ENCODE measurements at regions not wholly inside any gene's neighbourhood (a gene's known extent, or its start where the extent isn't known, plus 50 kb on each side); places are given as distances from the start of the nearest gene placed in this dataset.
A peak's percentile ranks its signal among the peaks of the same experiment; 100 is the strongest.

DNA sequence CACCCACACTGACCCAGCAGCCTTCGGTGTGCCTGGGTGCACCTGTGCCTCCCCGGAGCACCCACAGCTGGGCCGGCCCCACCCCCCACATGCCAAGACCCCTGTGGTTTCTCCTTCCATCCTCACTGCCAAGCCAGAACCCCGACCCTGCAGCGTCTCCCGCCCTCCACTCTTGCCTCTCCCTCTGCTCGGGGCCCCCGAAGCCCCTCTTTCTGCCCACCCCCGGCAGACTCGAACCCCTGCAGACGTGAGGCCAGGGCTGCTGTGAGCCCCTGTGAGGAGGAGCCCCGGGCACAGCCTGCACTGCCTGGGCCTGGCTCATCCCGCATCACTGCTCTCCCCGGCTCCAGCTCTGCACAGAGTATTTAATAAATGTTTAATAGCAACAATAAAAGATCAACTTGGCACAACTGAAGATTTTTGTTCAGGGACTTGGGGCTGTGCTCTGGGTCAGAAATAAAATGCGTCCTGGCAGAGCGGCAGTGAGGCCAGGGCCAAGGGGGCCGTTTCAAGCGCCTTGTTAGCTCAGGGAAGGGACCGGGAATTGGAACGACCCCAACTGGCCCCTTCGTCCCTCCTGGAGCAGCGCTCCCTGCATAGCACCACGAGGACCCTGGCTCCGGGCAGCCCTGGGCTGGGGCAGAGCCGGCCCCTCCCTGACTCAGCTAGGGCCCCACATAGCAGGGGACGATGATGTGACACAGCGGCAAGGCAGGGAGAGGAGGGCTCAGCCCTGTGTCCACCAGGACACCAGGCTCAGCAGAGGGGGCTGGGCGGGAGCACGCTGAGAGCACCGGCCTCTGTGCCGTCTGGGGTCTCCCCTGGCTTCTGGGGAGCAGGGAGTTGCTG, 520.8 kb downstream of the BRD1 start:
- no peak for DNase-seq

DNA sequence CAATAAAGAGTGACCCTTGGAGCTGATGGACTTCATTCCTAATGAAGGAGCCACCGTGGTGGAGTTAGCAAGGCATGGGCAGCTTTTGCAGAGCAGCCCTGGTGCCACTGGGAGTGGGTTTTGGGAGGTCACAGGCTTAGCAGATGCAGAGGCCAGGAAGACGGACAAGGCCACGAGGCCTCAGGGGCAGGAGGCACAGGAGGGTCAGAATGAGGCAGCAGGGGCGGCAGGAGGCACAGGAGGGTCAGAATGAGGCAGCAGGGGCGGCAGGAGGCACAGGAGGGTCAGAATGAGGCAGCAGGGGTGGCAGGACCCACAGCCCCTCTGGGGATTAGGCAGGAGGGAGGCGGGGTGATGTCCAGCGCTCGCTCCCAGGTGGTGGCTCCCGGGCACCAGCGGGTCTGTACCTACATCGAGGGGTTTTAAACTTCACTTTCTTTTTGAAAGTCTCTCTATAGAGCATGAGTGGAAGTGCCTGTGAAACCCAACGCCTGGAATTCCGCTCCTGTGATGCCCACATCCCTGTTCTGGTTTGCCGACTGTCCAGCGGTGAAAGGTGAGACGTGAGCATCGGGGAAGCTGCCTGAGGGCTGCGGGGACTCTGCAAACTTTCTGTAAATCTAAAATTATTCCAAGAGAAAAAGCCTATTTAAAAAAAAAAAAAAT, 521.6 kb downstream of the BRD1 start:
- no peak for DNase-seq

DNA sequence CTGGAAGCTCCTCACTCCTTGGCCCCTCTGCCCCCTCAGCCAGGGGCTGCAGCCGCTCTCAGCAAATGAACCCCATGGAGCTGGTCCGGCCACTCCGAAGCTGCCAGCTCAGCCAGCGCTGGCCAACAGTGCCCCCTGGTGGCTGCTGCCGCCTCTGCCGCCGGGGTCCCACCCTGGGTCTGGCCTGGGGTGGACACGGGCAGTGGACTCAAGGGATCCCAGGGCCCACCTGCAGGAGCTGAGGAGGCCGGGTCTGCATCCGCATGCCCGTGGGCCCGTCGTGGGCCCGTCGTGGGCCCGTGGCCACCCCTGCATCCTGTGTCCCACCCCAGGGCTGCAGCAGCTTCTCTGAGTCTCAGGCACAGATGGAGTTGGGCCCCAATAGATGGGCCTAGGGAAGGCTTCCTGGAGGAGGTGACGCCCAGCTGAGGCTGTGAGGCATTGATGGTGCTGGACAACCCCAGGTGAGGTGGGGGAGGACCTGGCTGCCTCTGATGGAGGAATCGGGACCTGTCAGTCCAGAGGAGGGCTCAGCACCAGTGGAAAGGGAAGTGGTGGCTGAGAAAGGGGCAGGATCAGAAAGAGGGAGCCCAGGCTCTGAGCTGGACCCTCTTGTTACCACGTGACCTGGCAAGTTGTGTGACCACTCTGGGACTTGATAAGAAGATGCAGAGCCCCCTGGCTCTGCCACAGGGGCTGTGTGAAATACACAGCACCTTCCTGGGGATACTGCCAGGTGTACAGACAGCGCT, 522.3 kb downstream of the BRD1 start:
- DNase-seq: peak; percentile 16 to 48

- no peak for DNase-seq
These were observed 523.8 kb downstream of the BRD1 start for GRCh38 chr22:49303781-49304461.

DNA sequence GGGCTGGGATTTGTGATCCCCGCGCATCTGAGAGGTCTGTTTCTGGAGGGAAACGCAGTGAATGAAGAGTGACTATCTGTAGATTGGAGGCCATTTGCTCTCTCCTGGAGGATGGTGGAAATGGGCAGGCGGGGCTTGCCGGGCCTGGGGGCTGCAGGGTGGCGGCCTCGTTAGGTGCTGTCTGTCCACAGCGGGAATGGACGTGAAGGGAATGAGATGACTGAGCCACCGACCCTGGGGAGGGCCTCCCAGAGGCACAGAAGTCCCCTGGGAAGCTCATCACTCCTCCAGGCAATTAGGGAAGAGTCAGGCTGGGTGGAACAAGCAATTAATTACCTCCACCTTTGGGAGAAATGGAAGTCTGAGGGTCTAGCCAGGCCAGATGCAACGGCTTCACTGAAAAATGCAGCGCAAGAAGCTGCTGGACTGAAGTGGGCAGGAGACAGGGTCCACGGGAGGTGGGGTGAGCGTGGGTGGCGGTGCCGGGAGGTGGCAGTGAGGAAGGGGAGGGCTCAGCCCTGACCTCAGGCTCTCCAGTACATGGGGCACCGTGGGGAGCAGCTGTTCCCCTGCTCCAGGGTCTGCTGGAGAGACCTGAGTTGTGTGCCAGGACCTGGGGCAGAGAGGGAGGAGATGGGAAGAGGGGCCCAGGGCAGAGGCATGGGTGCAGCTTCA, 524.5 kb downstream of the BRD1 start:
- no peak for DNase-seq

DNA sequence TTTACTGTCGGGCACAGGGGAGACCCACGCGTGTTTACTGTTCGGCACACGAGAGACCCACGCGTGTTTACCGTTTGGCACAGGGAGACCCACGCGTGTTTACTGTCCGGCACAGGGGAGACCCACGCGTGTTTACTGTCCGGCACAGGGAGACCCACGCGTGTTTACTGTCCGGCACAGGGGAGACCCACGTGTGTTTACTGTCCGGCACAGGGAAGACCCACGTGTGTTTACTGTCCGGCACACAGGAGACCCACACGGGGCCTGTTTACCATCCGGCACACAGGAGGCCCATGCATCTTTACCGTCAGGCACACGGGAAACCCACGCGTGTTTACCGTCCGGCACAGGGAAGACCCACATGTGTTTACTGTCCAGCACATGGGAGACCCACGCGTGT, 525.1 kb downstream of the BRD1 start:
- no peak for DNase-seq

GRCh38 chr22:49302150-49302460, 525.6 kb downstream of the BRD1 start:
- DNase-seq: no peak

- no peak for DNase-seq
These were observed 526.1 kb downstream of the BRD1 start for GRCh38 chr22:49301398-49302149.

GRCh38 chr22:49300951-49301397, 526.7 kb downstream of the BRD1 start:
- DNase-seq: no peak

DNA sequence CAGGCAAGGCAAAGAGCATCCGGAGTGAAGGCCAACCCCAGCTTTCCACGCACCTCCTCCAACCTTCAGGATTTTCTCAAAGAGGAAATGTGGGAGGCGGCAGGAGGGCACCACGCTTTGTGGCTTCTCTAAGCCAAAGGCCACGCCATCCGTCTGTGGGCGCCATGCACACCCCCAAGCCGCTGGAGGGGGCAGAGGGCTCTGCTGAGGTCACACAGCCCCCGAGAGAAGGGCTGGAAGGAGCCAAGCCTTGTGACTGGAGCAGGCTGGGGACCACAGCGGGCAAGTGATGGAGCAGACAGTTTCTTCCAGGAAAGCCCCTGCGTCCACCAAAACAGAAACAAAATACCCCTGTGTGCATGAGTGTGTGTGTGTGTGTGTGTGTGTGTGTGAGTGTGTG, 527.4 kb downstream of the BRD1 start:
- DNase-seq: no peak

GRCh38 chr22:49299821-49300231, 527.8 kb downstream of the BRD1 start:
- no peak for DNase-seq

GRCh38 chr22:49298834-49299750, 528.6 kb downstream of the BRD1 start:
- DNase-seq: no peak

DNA sequence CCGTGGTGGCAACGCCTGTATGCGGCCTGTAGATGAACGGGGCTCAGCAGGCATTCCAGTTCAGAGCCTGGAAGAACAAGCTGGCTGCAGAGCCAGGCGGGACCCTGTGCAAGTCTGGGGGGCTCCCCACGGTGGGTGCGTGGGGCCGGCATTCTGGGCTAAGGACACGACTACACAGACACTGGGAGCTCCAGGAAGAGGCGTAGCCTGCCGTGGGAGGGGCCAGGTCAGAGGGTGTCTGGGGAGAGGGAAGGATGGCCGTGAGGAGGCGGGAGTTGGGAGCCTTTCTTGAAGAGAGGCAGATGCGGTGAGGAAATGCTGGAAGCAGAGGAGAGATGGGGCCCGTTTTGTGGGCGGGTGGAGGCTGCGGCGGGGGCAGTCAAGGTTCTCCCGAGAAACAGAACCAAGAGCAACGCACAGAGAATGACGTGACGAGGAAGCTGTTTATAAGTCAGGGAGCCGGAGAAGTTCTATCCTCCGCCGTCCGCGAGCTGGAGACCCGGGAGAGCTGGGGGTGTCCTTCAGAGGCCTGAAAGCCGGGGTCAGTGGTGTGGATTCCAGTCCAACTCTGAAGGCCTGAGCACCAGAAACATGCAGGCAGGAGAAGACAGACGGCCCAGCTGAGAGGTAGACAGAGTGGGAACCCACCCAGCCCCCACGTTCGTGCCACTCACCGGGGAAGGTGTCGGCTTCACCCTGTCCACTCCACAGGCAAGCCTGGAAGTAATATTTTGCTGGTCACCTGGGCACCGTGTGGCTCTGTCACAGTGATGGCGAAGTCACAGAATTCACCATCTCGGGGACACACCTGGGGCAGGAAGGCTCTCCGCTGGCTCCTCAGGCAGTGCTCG, 529.6 kb downstream of the BRD1 start:
- no peak for DNase-seq

DNA sequence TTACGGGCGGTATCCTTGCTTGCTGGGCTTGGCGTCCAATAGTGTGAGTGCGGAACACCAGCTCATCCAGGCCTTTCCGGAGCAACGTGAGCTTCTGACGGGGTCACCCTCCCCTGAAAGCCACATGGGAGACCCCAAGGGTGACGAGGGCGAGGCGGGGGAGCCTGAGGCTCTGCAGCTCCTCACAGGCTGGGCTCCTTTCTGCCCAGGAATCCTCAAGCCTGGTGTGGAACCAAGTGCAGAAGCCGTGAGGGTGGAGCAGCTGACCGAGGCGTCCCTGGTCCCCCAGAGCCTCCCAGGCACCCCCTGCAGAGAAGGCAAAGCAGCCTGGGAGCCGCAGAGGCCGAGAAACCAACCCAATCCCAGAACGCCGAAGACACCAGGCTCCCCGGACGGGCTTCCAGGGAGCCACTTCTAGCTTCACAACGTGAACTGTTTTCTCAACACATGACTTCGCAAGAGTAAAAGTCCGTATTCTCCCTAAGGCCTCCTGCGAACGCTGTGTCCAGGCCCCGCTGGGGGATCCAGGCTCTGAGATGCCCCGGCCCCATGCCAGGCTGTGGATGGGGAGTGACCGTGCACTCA, 530.3 kb downstream of the BRD1 start:
- DNase-seq: no peak

DNA sequence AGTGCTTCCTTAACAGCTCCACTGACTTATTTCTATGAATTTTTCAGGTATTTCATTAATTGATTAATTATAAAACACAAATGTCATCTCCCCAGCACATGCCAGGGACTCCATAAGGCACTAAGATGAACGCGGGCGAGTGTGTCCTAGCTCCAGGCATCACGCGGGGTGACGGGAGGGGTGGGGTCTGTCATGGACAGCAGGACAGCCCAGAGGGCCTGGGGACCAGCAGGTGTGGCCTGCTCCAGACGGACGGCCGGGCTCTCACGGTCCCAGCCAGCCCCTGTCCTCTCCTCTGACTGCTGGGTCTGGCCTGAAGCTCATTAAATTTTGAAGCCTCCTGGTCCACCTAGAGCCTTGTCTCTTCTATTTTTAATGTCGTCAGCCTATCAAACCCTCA, 531.1 kb downstream of the BRD1 start:
- DNase-seq: no peak

GRCh38 chr22:49295851-49296560, 531.7 kb downstream of the BRD1 start:
- no peak for DNase-seq

DNA sequence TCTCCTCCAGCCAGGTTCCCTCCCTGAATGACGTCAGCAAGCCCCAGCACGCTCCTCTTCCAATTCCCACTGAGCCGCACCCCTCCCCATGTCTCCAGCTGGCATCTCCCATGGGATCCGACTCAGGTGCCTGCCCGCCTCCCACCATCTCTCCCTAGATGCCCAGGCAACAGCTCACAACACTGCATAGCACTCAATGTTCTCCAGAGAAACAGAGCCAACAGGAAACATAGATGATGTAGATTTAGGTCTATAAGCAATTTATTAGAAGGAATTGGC, 532.3 kb downstream of the BRD1 start:
- DNase-seq: no peak

DNA sequence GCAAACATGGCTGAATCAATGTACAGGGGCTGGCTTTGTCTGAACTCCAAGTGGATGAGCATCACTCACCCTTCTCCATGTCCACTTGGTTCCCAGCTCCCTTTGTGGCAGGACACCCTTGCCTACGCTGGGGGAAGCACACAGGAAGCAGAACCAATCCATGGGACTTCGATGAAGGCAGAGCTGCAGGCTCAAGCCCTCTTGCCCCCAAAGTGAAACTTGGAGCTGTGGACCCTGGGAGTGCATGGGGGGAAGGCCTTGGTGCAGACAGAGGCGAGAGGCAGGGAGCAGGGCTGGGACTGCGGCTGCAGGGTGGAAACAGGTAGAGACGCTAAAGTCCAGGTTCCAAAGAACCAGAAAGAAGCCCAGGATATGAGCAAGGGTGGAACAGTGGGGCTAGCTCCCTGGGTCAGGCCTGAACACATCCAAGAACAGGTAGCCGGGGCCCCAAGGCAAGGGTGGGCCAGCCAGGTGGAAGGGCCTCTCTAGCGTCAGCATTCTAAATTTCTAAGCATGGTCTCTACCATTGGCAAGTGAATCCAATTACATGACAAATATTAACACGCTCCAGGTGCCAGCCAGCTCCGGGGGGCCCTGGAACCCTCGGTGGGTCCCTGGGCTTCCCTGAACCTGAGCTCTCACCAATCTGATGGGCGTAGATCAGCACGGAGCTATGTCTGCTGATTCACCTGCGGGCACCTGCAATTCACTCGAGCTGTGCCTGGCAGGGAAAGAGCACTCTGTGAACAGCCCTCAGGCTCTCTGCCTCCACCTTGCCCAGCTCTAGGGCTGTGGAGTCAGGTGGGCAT, 532.8 kb downstream of the BRD1 start:
- DNase-seq: no peak
